Adrenal gland (tissue), 9 donors: ENCODE measurements at regions not wholly inside any gene's neighbourhood (a gene's known extent, or its start where the extent isn't known, plus 50 kb on each side); places are given as distances from the start of the nearest gene placed in this dataset.
"Not testable (repeated sequence)": the region's sequence is repeated elsewhere in the genome, so short reads cannot be mapped to it uniquely, and the experiment has no call there.

ENCODE experiments used
- DNase-seq, 7 donors: peaks; one replicate each; pipeline ENCODE4 v3.0.0-alpha.2; 2019 to 2020
- H3K27ac ChIP-seq, 5 donors: fragments of 200-600 bp; sonication (generic) in 4 of 5; 1 replicate in 3 of 5; 2 replicates in 2 of 5; pipeline versions ENCODE4 v1.5.1 to v1.8.0; 2016 to 2020; ENCODE audit warnings: mild to moderate bottlenecking in 1 of 5
- H3K27me3 ChIP-seq: fragments of 200-600 bp; 2 replicates; pipeline ENCODE4 v1.8.0; 2021
- H3K36me3 ChIP-seq, 2 donors: fragments of 200-600 bp; replicated peaks in 1 of 2; 1 replicate in 1 of 2; 2 replicates in 1 of 2; pipeline versions ENCODE4 v1.5.1 to v1.8.0; 2018 to 2022
- H3K4me1 ChIP-seq, 2 donors: fragments of 200-600 bp; replicated peaks in 1 of 2; 1 replicate in 1 of 2; 2 replicates in 1 of 2; pipeline versions ENCODE4 v1.5.1 to v1.8.0; 2018 to 2021
- H3K4me3 ChIP-seq, 4 donors: fragments of 200-600 bp; sonication (generic) in 3 of 4; one replicate each; pipeline ENCODE4 v1.5.1; 2016 to 2018
- H3K9me3 ChIP-seq, 3 donors: fragments of 200-600 bp; sonication (generic) in 1 of 3; replicated peaks in 1 of 3; 1 replicate in 2 of 3; 2 replicates in 1 of 3; pipeline versions ENCODE4 v1.5.1 to v1.8.0; 2016 to 2021
- POLR2A ChIP-seq, 2 donors: fragments of 450-650 bp; IDR thresholded peaks; one replicate each; pipeline ENCODE4 v1.6.1; 2017; ENCODE audit warnings: antibody characterized with exemption in 2 of 2, mild to moderate bottlenecking in 2 of 2, moderate library complexity in 1 of 2
- WGBS, 4 donors: extraction: QIAGEN DNeasy Blood & Tissue Kit in 2 of 4; methylation state at CpG; one replicate each; pipeline versions ENCODE4 v1.1.5 to v1.1.7; 2013 to 2017; 5-methylcytosine and 5-hydroxymethylcytosine counted together
- intact Hi-C, 2 donors: fragments of 100-400 bp; cut with DNase I; formaldehyde crosslinking; loops; one replicate each; pipeline versions ENCODE4 v1.14.1 to v1.15.0; 2022 to 2023
- TF ChIP-seq, protein P1 (sequence below), 6 experiments: fragments of 450-650 bp in 4 of 6; fragments of 200-600 bp in 2 of 6; sonication (generic) in 1 of 6; IDR thresholded peaks; 1 replicate in 5 of 6; 2 replicates in 1 of 6; pipeline versions ENCODE4 v1.5.1 to v1.8.0; 2016 to 2021; ENCODE audit warnings: antibody characterized with exemption in 6 of 6, mild to moderate bottlenecking in 2 of 6, moderate library complexity in 1 of 6
- donor health status: healthy with polysubstance abuse.
- donor health status: Bipolar disorder and iron deficiency.
- donor health status: DM: yes; HTN: yes; CAD: no.
- donor health status: DM: no; HTN: no; CAD: no.
- donor health status: DM: no; HTN: no; CAD: no.

- H3K36me3 ChIP-seq, result no peaks in the 10 kb centered on the region
- no peak for DNase-seq
- WGBS, 4 donors, result 67 to 81% (median 75%) methylated on average over 10 to 15 of the region's 15 CpGs
Observed at GRCh38 chr16:29148867-29149272, 164.0 kb downstream of the LAT start.

GRCh38 chr16:29148131-29148691 lies 163.4 kb downstream of the LAT start:
- no peak for TF ChIP-seq POLR2A (IDR thresholded peaks at IDR 0.05)
- TF ChIP-seq, protein P1, sequence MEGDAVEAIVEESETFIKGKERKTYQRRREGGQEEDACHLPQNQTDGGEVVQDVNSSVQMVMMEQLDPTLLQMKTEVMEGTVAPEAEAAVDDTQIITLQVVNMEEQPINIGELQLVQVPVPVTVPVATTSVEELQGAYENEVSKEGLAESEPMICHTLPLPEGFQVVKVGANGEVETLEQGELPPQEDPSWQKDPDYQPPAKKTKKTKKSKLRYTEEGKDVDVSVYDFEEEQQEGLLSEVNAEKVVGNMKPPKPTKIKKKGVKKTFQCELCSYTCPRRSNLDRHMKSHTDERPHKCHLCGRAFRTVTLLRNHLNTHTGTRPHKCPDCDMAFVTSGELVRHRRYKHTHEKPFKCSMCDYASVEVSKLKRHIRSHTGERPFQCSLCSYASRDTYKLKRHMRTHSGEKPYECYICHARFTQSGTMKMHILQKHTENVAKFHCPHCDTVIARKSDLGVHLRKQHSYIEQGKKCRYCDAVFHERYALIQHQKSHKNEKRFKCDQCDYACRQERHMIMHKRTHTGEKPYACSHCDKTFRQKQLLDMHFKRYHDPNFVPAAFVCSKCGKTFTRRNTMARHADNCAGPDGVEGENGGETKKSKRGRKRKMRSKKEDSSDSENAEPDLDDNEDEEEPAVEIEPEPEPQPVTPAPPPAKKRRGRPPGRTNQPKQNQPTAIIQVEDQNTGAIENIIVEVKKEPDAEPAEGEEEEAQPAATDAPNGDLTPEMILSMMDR (IDR thresholded peaks at IDR 0.05), result no peak
- H3K27me3 ChIP-seq, result no peaks in the 10 kb centered on the region
- no peaks in the 10 kb centered on the region for H3K4me1 ChIP-seq
- intact Hi-C loops, result no loop called here
- H3K9me3 ChIP-seq, result no peaks in the 10 kb centered on the region
- 84 to 90% (median 88%) methylated on average over 9 to 15 of the region's 15 CpGs for WGBS, 4 donors
- no peaks in the 10 kb centered on the region for H3K36me3 ChIP-seq
- no peak overlapping the region for H3K27ac ChIP-seq
- H3K4me3 ChIP-seq, result no peak overlapping the region
- peak in 1 of 7 donors; percentile 10 for DNase-seq

More at GRCh38 chr16:29148867-29149272, 164.0 kb downstream of the LAT start:
- no peak overlapping the region for H3K27ac ChIP-seq
- H3K4me1 ChIP-seq, result no peaks in the 10 kb centered on the region
- intact Hi-C loops, result no loop called here
- no peaks in the 10 kb centered on the region for H3K27me3 ChIP-seq
- H3K4me3 ChIP-seq, result no peak overlapping the region
- TF ChIP-seq, protein P1 (IDR thresholded peaks at IDR 0.05), result no peak
- no peak for TF ChIP-seq POLR2A (IDR thresholded peaks at IDR 0.05)
- no peaks in the 10 kb centered on the region for H3K9me3 ChIP-seq

GRCh38 chr16:29147710-29148109 lies 162.9 kb downstream of the LAT start:
- 82 to 94% (median 87%) methylated on average over 5 to 10 of the region's 10 CpGs for WGBS, 4 donors
- H3K4me3 ChIP-seq, H3K27ac ChIP-seq, H3K9me3 ChIP-seq, intact Hi-C loops, H3K27me3 ChIP-seq, H3K4me1 ChIP-seq, H3K36me3 ChIP-seq: not testable (repeated sequence)
- peak in 1 of 7 donors; percentile 2 for DNase-seq

DNA sequence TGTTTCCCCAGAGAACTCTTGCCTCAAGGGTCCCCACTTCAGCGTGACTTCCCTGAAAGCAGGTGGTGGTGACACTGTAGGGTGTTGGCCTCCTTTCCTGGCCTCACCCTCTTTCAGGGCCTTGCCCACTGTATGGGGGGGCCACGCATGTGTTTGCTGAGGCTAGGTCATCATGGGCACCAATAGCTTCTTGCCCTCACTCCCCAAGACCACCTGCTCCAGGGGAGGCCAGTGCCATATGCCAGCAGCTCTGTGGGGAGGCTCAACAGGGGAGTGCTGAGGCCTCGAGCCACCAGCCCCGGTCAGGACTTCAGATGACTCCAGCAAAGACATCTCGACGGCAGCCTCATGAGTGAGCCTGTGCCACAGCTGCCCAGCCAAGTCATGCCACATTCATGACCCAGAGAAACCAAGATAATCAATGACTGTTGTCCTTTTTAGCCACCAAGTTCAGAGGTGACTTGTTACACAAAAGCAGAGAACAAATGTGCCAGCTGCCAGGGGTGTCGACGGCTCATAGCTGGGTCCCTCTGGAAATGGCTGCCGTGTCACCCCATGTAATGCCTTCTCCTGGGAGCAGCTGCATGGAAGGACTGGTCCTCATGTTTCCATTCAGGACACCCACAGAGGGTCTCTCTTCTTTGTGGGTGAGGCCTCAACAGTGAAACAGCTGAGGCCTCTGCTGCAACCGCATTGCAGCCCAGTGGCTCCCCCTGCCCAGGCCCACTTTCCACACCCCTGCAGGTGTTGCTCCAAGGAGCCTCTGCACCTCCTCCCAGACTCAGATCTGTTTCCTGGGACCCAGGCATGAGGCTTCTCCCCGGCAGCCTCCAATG lies 162.2 kb downstream of the LAT start:
- H3K27me3 ChIP-seq, intact Hi-C loops, H3K4me3 ChIP-seq, H3K27ac ChIP-seq, H3K4me1 ChIP-seq, H3K9me3 ChIP-seq, H3K36me3 ChIP-seq: not testable (repeated sequence)
- DNase-seq, result peak in 1 of 7 donors; percentile 7
- 94 to 100% (median 95%) methylated on average over 2 to 11 of the region's 11 CpGs for WGBS, 4 donors

DNA sequence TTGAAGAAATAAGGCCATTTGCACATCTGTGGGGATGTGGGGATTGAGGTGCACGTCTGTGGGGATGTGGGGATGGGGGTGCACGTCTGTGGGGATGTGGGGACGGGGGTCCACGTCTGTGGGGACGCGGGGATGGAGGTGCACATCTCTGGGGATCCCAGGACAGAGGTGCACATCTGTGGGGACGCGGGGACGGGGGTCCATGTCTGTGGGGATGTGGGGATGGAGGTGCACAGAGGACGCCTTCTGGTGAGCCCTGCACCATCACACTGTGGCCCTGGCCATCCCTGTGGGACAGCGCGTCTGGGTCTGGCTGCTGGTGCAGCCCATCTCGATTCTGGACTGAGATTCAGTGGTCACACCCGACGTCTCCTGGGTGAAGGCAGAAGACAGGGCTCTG lies 161.4 kb downstream of the LAT start:
- 94 to 100% (median 97%) methylated on average over 1 to 15 of the region's 15 CpGs for WGBS, 4 donors
- intact Hi-C loops, result no loop called here
- Histone ChIP-seq H3K27me3 (no peaks in the 10 kb centered on the region), H3K27ac (no peak overlapping the region), H3K36me3 (no peaks in the 10 kb centered on the region), H3K4me3 (no peak overlapping the region), H3K4me1 (no peaks in the 10 kb centered on the region), H3K9me3 (no peaks in the 10 kb centered on the region)
- peak in 1 of 7 donors; percentile 9 for DNase-seq
- no peak for TF ChIP-seq POLR2A (IDR thresholded peaks at IDR 0.05)
- TF ChIP-seq, protein P1 (IDR thresholded peaks at IDR 0.05), result no peak

DNA sequence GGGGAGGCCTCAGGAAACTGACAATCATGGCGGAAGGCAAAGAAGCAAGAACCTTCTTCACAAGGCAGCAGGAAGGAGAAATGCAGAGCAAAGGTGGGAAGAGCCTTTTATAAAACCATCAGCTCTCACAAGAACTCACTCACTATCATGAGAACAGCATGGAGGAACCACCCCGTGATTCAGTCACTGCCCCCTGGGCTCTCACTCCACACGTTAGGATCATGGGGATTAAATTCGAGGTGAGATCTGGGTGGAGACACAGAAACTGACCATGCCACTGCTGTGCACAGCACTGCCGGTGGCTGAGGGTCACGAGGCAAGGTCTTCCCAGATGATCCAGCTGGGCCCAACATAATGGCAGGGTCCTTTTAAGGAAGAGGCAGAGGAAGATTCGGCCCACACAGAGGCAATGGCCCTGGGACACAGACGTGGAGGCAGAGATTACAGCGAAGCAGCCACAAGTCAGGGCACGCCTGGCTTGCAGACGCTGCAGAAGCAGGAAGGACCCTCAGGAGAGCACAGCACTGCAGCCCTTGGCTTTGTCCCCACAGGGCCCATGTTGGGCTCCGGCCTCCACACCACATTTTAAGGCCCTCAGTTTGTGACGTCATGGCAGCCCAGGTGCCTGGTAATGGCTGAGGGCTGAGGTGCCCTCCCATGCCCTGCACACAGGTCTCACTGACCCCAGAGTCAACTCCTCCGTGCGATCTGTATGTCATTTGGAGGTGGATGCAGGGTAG lies 160.8 kb downstream of the LAT start:
- WGBS, 4 donors, result 80 to 95% (median 91%) methylated on average over 14 to 15 of the region's 15 CpGs
- H3K36me3 ChIP-seq, H3K27me3 ChIP-seq, H3K4me3 ChIP-seq, intact Hi-C loops, H3K4me1 ChIP-seq, H3K27ac ChIP-seq, H3K9me3 ChIP-seq: not testable (repeated sequence)
- peak in 1 of 7 donors; percentile 5 for DNase-seq

- H3K27me3 ChIP-seq, H3K9me3 ChIP-seq, H3K4me1 ChIP-seq, H3K4me3 ChIP-seq, intact Hi-C loops, H3K36me3 ChIP-seq: not testable (repeated sequence)
- WGBS, 4 donors, result 98 to 100% (median 100%) methylated on average over 2 to 12 of the region's 12 CpGs
- peak overlapping the region in 1 of 5 donors; percentile 60 for H3K27ac ChIP-seq
- peak in 1 of 7 donors; percentile 10 for DNase-seq
Observed at GRCh38 chr16:29145086-29145485, 160.2 kb downstream of the LAT start.
